ENCODE measurements at regions not wholly inside any gene's neighbourhood (a gene's known extent, or its start where the extent isn't known, plus 50 kb on each side); places are given as distances from the start of the nearest gene placed in this dataset.

DNA sequence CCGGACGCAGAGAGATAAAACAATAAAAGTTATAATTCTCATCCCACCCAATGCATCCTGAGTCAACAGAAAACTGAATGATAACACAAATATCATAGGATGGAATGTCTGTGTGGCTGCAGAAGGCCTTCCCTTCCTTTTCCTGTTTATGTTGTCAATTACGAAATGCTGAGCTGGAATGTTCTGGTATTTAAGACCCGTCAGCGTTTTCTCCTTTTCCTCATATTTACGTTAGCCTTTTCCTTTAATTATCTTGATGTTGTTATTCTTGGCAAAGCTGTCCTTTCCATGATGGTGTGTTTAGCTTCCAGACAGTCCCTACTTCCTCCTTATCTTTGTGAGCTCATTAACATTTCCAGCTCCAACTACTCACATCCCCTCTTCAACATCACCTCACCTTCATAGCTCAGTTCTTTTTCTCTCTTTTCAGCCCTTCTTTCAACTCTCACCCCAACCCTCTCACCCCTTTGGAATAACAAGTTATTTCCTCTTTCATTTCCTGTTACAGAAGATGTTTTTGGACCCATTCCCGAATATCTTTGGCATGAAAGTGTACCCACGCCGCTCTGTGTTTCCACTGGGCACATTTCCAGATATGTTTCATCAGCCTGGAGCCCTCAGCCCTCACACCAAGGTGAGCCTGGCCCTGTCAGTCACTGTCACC lies 221.6 kb downstream of the NR2F1-AS1 start:
- Histone ChIP-seq H2BK15ac (ENCODE audit: low read length) (no peak overlapping the region), H2BK12ac (ENCODE audit: low read length) (no peak overlapping the region), H4K91ac (ENCODE audit: low read depth, low read length, poor library complexity) (no peak overlapping the region), H3K14ac (ENCODE audit: low read length) (no peak overlapping the region), H2BK120ac (ENCODE audit: low read depth, low read length) (no peak overlapping the region), H3K9me3 (replicated peaks in 1 of 2; ENCODE audit: control insufficient read depth in 2 of 2, insufficient read depth in 1 of 2, low read depth in 1 of 2, low read length in 2 of 2) (no peaks in the 10 kb centered on the region), H3K4me3 (ENCODE audit: low read length in 2 of 2) (no peak overlapping the region), H3K36me3 (replicated peaks in 1 of 2; ENCODE audit: control insufficient read depth in 2 of 2, insufficient read depth in 2 of 2, low read length in 2 of 2) (no peaks in the 10 kb centered on the region), H2AK5ac (ENCODE audit: low read depth, low read length) (no peak overlapping the region), H3K27me3 (ENCODE audit: control insufficient read depth in 3 of 3, insufficient read depth in 3 of 3, low read depth in 1 of 3, low read length in 3 of 3) (no peaks in the 10 kb centered on the region), H3K4ac (ENCODE audit: low read length) (no peak overlapping the region), H3K79me1 (ENCODE audit: low read depth, low read length) (no peaks in the 10 kb centered on the region), H3K27ac (replicated peaks; ENCODE audit: low read length) (no peak overlapping the region), H3K23ac (ENCODE audit: low read depth, low read length, poor library complexity) (no peak overlapping the region), H4K8ac (ENCODE audit: low read depth, low read length) (no peak overlapping the region), H3K18ac (ENCODE audit: low read length) (peak overlapping the region; percentile 38), H2AFZ (ENCODE audit: low read length) (no peak overlapping the region), H3K9ac (ENCODE audit: low read depth, low read length, poor library complexity) (no peak overlapping the region), H3K4me2 (ENCODE audit: insufficient read depth, low read length, poor library complexity, severe bottlenecking) (no peak overlapping the region), H3K4me1 (ENCODE audit: control insufficient read depth in 2 of 2, insufficient read depth in 1 of 2, low read depth in 1 of 2, low read length in 2 of 2) (no peaks in the 10 kb centered on the region), H2BK5ac (ENCODE audit: low read length) (no peak overlapping the region)
- WGBS, 2 donors (ENCODE audit: extremely low coverage in 2 of 2, insufficient read length in 2 of 2, insufficient replicate concordance in 1 of 2): no CpG with 5 or more reads among the region's 9 CpGs
- DNase-seq (ENCODE audit: low spot score): no peak

DNA sequence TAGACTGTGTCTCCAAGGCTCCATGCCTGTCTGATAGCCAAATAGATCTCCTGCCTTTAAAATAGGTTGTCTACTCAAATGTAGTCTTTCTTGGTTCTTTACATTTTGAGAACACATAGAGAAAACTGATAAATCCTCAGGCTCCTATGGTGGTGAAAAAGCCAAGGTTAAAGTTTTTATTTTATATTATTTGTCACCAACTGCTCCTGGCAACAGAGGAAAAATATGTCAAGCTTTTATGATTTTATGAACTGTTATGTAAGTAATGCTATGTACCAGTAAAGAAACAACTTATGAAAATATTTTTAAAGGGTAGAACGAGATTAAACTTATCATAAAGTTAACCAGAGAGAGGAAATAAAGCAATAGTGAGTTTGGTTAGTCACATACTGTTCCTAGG lies 222.8 kb downstream of the NR2F1-AS1 start:
- Histone ChIP-seq H3K9ac (ENCODE audit: low read depth, low read length, poor library complexity) (no peak overlapping the region), H2AFZ (ENCODE audit: low read length) (no peak overlapping the region), H3K27me3 (ENCODE audit: control insufficient read depth in 3 of 3, insufficient read depth in 3 of 3, low read depth in 1 of 3, low read length in 3 of 3) (no peaks in the 10 kb centered on the region), H2AK5ac (ENCODE audit: low read depth, low read length) (no peak overlapping the region), H3K9me3 (replicated peaks in 1 of 2; ENCODE audit: control insufficient read depth in 2 of 2, insufficient read depth in 1 of 2, low read depth in 1 of 2, low read length in 2 of 2) (no peaks in the 10 kb centered on the region), H3K27ac (replicated peaks; ENCODE audit: low read length) (no peak overlapping the region), H3K4me2 (ENCODE audit: insufficient read depth, low read length, poor library complexity, severe bottlenecking) (no peak overlapping the region), H3K4ac (ENCODE audit: low read length) (no peak overlapping the region), H4K8ac (ENCODE audit: low read depth, low read length) (no peak overlapping the region), H2BK15ac (ENCODE audit: low read length) (no peak overlapping the region), H3K14ac (ENCODE audit: low read length) (no peak overlapping the region), H3K23ac (ENCODE audit: low read depth, low read length, poor library complexity) (no peak overlapping the region), H2BK12ac (ENCODE audit: low read length) (no peak overlapping the region), H2BK120ac (ENCODE audit: low read depth, low read length) (no peak overlapping the region), H2BK5ac (ENCODE audit: low read length) (no peak overlapping the region), H3K4me1 (ENCODE audit: control insufficient read depth in 2 of 2, insufficient read depth in 1 of 2, low read depth in 1 of 2, low read length in 2 of 2) (no peaks in the 10 kb centered on the region), H4K91ac (ENCODE audit: low read depth, low read length, poor library complexity) (no peak overlapping the region), H3K79me1 (ENCODE audit: low read depth, low read length) (no peaks in the 10 kb centered on the region), H3K4me3 (ENCODE audit: low read length in 2 of 2) (no peak overlapping the region), H3K36me3 (replicated peaks in 1 of 2; ENCODE audit: control insufficient read depth in 2 of 2, insufficient read depth in 2 of 2, low read length in 2 of 2) (no peaks in the 10 kb centered on the region), H3K18ac (ENCODE audit: low read length) (no peak overlapping the region)
- WGBS, 2 donors (ENCODE audit: extremely low coverage in 2 of 2, insufficient read length in 2 of 2, insufficient replicate concordance in 1 of 2): no CpG with 5 or more reads among the region's 1 CpG
- DNase-seq (ENCODE audit: low spot score): no peak

DNA sequence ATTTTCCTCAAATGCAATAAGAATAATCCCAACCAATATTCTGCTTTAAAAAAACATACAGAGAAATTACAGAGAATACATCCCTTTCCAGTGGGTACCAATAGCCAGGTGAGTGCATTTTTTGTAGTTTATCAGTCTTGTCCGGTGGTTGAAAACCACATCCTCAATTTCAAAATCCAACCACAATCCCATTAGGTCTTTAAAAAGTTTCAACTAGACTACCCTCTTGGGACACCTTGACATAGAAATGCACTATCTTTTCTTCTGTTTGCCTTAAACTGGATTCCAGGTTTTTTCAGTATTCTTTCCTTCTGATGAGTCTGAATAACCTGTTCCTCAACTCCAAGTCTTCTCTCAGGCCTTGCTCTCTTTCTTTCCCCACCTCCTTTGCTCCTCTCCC lies 223.3 kb downstream of the NR2F1-AS1 start:
- H3K9me3 ChIP-seq (replicated peaks in 1 of 2; ENCODE audit: control insufficient read depth in 2 of 2, insufficient read depth in 1 of 2, low read depth in 1 of 2, low read length in 2 of 2): no peaks in the 10 kb centered on the region
- no peak overlapping the region for H4K91ac ChIP-seq (ENCODE audit: low read depth, low read length, poor library complexity)
- no CpG with 5 or more reads among the region's 1 CpG for WGBS, 2 donors (ENCODE audit: extremely low coverage in 2 of 2, insufficient read length in 2 of 2, insufficient replicate concordance in 1 of 2)
- H3K18ac ChIP-seq (ENCODE audit: low read length): no peak overlapping the region
- H3K4ac ChIP-seq (ENCODE audit: low read length): no peak overlapping the region
- H3K4me1 ChIP-seq (ENCODE audit: control insufficient read depth in 2 of 2, insufficient read depth in 1 of 2, low read depth in 1 of 2, low read length in 2 of 2): no peaks in the 10 kb centered on the region
- no peak overlapping the region for H4K8ac ChIP-seq (ENCODE audit: low read depth, low read length)
- no peaks in the 10 kb centered on the region for H3K79me1 ChIP-seq (ENCODE audit: low read depth, low read length)
- H3K4me3 ChIP-seq (ENCODE audit: low read length in 2 of 2): no peak overlapping the region
- no peak overlapping the region for H3K23ac ChIP-seq (ENCODE audit: low read depth, low read length, poor library complexity)
- no peak overlapping the region for H3K4me2 ChIP-seq (ENCODE audit: insufficient read depth, low read length, poor library complexity, severe bottlenecking)
- no peak overlapping the region for H3K9ac ChIP-seq (ENCODE audit: low read depth, low read length, poor library complexity)
- H3K27me3 ChIP-seq (ENCODE audit: control insufficient read depth in 3 of 3, insufficient read depth in 3 of 3, low read depth in 1 of 3, low read length in 3 of 3): no peaks in the 10 kb centered on the region
- no peak overlapping the region for H2BK5ac ChIP-seq (ENCODE audit: low read length)
- no peak overlapping the region for H2BK15ac ChIP-seq (ENCODE audit: low read length)
- no peak for DNase-seq (ENCODE audit: low spot score)
- no peak overlapping the region for H3K27ac ChIP-seq (replicated peaks; ENCODE audit: low read length)
- no peak overlapping the region for H2AFZ ChIP-seq (ENCODE audit: low read length)
- no peak overlapping the region for H3K14ac ChIP-seq (ENCODE audit: low read length)
- H2BK12ac ChIP-seq (ENCODE audit: low read length): no peak overlapping the region
- no peak overlapping the region for H2BK120ac ChIP-seq (ENCODE audit: low read depth, low read length)
- H3K36me3 ChIP-seq (replicated peaks in 1 of 2; ENCODE audit: control insufficient read depth in 2 of 2, insufficient read depth in 2 of 2, low read length in 2 of 2): no peaks in the 10 kb centered on the region
- H2AK5ac ChIP-seq (ENCODE audit: low read depth, low read length): no peak overlapping the region

DNA sequence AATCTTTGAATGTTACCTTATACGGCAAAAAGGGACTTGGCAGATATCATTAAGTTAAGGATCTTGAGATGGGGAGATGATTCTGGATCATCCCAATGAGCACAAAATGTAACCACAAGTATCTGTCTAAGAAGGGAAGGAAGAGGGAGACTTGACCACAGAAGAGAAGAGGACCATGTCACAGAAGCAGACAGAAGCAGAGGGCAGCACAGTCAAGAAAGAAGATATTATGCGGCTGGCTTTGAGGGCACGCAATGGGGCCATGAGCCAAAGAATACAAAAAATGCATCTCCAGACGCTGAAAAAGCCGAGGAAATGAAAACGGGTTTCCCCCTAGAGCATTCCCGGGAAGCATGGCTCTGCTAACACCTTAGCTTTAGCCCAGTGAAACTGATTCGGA lies 225.3 kb downstream of the NR2F1-AS1 start:
- H2AFZ ChIP-seq (ENCODE audit: low read length): no peak overlapping the region
- WGBS, 2 donors (ENCODE audit: extremely low coverage in 2 of 2, insufficient read length in 2 of 2, insufficient replicate concordance in 1 of 2): no CpG with 5 or more reads among the region's 8 CpGs

More for the DNA sequence above, 225.3 kb downstream of the NR2F1-AS1 start:
- Histone ChIP-seq H3K23ac (ENCODE audit: low read depth, low read length, poor library complexity) (no peak overlapping the region), H2BK5ac (ENCODE audit: low read length) (no peak overlapping the region), H3K14ac (ENCODE audit: low read length) (no peak overlapping the region), H3K27me3 (ENCODE audit: control insufficient read depth in 3 of 3, insufficient read depth in 3 of 3, low read depth in 1 of 3, low read length in 3 of 3) (no peaks in the 10 kb centered on the region), H2BK120ac (ENCODE audit: low read depth, low read length) (no peak overlapping the region), H4K91ac (ENCODE audit: low read depth, low read length, poor library complexity) (no peak overlapping the region), H3K4ac (ENCODE audit: low read length) (no peak overlapping the region), H2BK15ac (ENCODE audit: low read length) (no peak overlapping the region), H3K27ac (replicated peaks; ENCODE audit: low read length) (no peak overlapping the region), H3K18ac (ENCODE audit: low read length) (no peak overlapping the region), H3K9me3 (replicated peaks in 1 of 2; ENCODE audit: control insufficient read depth in 2 of 2, insufficient read depth in 1 of 2, low read depth in 1 of 2, low read length in 2 of 2) (no peaks in the 10 kb centered on the region), H3K4me3 (ENCODE audit: low read length in 2 of 2) (no peak overlapping the region), H3K79me1 (ENCODE audit: low read depth, low read length) (no peaks in the 10 kb centered on the region), H2BK12ac (ENCODE audit: low read length) (no peak overlapping the region), H3K4me2 (ENCODE audit: insufficient read depth, low read length, poor library complexity, severe bottlenecking) (no peak overlapping the region), H2AK5ac (ENCODE audit: low read depth, low read length) (no peak overlapping the region), H4K8ac (ENCODE audit: low read depth, low read length) (no peak overlapping the region), H3K9ac (ENCODE audit: low read depth, low read length, poor library complexity) (no peak overlapping the region), H3K4me1 (ENCODE audit: control insufficient read depth in 2 of 2, insufficient read depth in 1 of 2, low read depth in 1 of 2, low read length in 2 of 2) (no peaks in the 10 kb centered on the region), H3K36me3 (replicated peaks in 1 of 2; ENCODE audit: control insufficient read depth in 2 of 2, insufficient read depth in 2 of 2, low read length in 2 of 2) (no peaks in the 10 kb centered on the region)
- no peak for DNase-seq (ENCODE audit: low spot score)

Measured in neuronal stem cell (in vitro differentiated cells).